ENCODE measurements at regions not wholly inside any gene's neighbourhood (a gene's known extent, or its start where the extent isn't known, plus 50 kb on each side); places are given as distances from the start of the nearest gene placed in this dataset.

DNA sequence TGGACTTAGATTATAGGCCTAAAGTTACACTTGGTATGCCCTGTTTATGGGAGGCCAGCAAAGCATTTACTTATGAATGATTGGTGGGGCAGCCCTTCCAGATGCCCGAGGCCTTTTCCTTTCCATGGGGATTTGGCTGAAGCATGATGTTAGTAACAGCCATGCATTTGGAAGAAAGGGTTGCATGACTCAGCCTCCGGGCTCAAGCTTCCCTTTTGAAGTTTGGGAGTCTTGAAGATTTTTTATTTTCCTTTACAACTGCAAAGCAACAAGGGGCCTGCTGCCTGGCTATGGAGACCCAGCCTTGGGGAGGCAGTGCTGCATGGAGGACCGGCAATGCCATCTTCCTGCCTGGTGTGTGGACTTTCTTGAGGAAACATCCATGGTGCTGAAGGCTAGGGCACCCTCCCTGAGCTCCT lies 244.7 kb downstream of the ICE1 start:
- no peak for FAIRE-seq
- no peak for DNase-seq (ENCODE audit: insufficient read length)
- TF ChIP-seq POLR2A (IDR thresholded peaks at IDR 0.05; ENCODE audit: low read depth, low read length) (no peak), TAF1 (IDR thresholded peaks at IDR 0.05; ENCODE audit: borderline replicate concordance, low read depth, low read length) (no peak), POLR2AphosphoS5 (IDR thresholded peaks at IDR 0.05; ENCODE audit: low read depth, low read length) (no peak)

DNA sequence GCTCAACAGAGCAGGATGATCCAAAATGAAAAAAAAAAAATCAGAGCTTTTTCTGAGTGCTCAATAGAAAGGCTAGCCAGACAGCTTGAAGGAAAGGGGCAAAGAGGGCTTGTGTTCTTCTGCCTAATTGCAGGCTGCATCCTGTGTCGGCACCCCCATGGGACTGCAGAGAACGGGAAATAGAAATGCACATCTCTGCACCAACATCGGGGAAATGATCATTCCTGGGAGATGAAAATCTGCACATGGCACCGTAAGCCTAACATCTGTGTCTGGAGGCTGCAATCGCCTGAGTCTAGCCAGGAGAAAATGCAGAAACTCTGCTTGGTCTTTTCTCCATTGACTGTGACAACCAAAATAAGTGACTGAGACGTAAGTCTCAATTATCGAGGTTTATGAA lies 243.9 kb downstream of the ICE1 start:
- DNase-seq (ENCODE audit: insufficient read length) = no peak
- FAIRE-seq = no peak
- TF ChIP-seq TAF1 (IDR thresholded peaks at IDR 0.05; ENCODE audit: borderline replicate concordance, low read depth, low read length) (no peak), POLR2A (IDR thresholded peaks at IDR 0.05; ENCODE audit: low read depth, low read length) (no peak), POLR2AphosphoS5 (IDR thresholded peaks at IDR 0.05; ENCODE audit: low read depth, low read length) (no peak)

DNA sequence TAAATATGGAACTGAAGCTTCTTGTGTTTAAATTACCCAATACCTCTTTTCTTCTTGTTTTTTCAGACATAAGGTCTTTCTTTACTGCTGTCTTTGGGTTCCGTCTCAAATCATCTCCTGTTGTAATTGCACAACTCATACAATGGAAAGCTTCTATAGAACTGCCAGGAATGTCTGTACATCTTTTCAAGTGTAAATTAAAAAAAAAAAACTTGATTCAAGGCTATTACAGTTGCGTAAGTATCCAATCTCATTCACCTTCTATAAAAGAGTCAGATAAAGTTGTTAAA lies 243.5 kb downstream of the ICE1 start:
- TF ChIP-seq TAF1 (IDR thresholded peaks at IDR 0.05; ENCODE audit: borderline replicate concordance, low read depth, low read length) = no peak
- no peak for TF ChIP-seq POLR2A (IDR thresholded peaks at IDR 0.05; ENCODE audit: low read depth, low read length)
- no peak for TF ChIP-seq POLR2AphosphoS5 (IDR thresholded peaks at IDR 0.05; ENCODE audit: low read depth, low read length)
- no peak for FAIRE-seq
- DNase-seq (ENCODE audit: insufficient read length) = no peak

DNA sequence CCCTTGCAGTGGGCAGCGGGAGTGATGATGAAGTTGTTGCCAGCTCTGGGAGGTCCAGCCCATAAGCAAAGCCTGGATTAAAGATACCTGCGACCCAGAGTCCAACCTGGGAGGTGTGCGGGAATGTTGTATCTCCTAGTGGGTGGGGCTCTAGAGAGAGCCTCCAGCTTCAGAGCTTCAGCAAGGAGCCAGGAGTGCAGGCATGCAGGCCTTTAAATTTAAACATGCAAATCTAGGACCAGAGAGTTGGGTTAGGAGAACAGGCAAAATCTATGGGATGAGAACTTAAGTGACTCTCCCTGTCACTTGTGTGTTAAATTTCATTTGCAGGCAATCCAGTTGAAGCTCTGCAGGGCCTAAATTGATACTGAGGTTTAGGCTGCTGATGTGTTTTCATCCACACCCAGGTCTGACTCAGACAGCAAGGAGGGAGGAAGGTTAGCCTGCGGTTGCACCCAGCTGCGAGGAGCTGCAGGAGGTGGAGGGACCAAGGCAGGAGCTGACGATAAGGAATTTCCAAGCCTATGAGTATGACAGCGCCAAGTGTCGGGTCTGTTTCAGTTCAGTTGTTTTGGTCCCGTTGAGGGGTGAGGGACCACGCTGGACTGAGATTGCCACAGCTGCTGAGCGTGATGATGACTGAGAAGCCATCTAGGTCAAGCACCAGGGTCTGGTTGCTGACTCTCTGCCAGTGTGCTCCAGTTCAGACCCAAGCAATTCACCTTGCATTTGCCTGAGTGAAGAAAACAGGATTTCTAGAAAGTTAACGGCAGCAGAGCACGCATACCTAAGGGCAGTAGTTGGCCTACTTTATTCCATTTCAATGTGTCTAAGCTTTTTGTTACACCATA lies 243.0 kb downstream of the ICE1 start:
- no peak for FAIRE-seq
- no peak for TF ChIP-seq POLR2A (IDR thresholded peaks at IDR 0.05; ENCODE audit: low read depth, low read length)
- TF ChIP-seq POLR2AphosphoS5 (IDR thresholded peaks at IDR 0.05; ENCODE audit: low read depth, low read length) = no peak
- no peak for TF ChIP-seq TAF1 (IDR thresholded peaks at IDR 0.05; ENCODE audit: borderline replicate concordance, low read depth, low read length)

DNA sequence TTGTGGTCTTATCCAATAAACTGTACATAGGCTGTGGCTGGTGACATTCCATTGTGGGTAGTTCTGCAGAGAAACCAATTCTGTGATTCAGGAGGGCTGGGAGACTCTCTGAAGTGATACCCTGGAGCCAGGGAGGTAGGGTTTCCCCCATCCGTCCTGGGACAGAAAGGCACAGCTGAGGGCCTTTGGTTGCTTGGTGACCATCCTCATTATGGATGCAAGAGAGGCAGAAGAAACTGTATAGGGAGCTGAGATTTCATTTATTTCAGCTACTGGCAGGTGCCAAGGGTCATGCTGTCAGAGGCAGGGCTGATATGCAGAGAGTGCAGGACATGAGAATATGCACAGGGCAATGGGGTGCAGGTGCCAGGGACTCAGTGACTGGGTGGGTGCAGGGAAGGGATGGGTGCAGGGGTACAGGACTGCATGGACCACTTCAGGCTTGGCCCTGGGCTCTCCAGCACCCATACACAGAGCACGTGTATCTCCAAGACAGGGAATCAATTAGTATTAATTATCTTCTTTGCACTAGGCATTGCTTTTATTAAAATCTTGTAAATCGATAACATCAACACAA lies 236.5 kb downstream of the ICE1 start:
- no peak for TF ChIP-seq POLR2A (IDR thresholded peaks at IDR 0.05; ENCODE audit: low read depth, low read length)
- TF ChIP-seq POLR2AphosphoS5 (IDR thresholded peaks at IDR 0.05; ENCODE audit: low read depth, low read length) = no peak
- no peak for TF ChIP-seq TAF1 (IDR thresholded peaks at IDR 0.05; ENCODE audit: borderline replicate concordance, low read depth, low read length)
- FAIRE-seq (no peak), DNase-seq (ENCODE audit: insufficient read length) (no peak)

More for the DNA sequence above, 243.0 kb downstream of the ICE1 start:
- DNase-seq (ENCODE audit: insufficient read length) = no peak

DNA sequence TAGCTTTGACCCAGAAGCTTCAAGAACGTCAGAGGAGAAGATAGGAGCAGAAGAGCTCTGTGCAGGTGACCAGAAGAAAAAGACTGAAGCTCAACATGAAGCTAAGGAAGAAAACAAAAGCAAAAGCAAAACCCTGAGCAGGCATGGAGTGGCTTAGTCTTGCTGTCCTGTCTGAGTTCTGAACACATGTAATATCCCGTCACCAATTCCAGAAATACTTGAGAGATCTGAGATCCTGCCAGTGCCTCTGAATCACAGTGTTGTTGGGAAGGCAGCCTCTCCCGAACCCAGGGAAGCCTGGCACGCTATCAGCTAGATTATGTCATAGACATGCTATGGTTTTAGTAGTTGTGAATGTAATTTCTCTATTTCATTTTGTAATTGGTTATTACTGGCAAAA lies 235.7 kb downstream of the ICE1 start:
- no peak for FAIRE-seq
- TF ChIP-seq POLR2A (IDR thresholded peaks at IDR 0.05; ENCODE audit: low read depth, low read length) = no peak
- no peak for TF ChIP-seq TAF1 (IDR thresholded peaks at IDR 0.05; ENCODE audit: borderline replicate concordance, low read depth, low read length)
- TF ChIP-seq POLR2AphosphoS5 (IDR thresholded peaks at IDR 0.05; ENCODE audit: low read depth, low read length) = no peak
- DNase-seq (ENCODE audit: insufficient read length) = no peak

DNA sequence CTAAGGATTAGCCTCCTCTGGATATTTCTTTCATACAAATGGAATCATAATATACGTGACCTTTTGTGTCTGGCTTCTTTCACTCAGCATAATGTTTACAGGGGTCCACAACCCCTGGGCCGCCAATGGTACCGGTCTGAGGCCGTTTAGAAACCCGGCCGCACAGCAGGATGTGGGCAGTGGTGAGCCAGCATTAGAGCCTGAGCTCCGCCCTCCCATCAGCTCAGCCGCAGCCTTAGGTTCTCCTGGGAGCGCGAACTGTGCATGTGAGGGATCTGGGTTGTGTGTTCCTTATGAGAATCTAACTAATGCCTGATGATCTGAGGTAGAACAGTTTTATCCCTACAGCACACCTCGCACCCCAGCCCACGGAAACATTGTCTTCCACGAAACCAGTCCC lies 229.7 kb downstream of the ICE1 start:
- TF ChIP-seq POLR2A (IDR thresholded peaks at IDR 0.05; ENCODE audit: low read depth, low read length) (no peak), TAF1 (IDR thresholded peaks at IDR 0.05; ENCODE audit: borderline replicate concordance, low read depth, low read length) (no peak)
- no peak for FAIRE-seq

DNA sequence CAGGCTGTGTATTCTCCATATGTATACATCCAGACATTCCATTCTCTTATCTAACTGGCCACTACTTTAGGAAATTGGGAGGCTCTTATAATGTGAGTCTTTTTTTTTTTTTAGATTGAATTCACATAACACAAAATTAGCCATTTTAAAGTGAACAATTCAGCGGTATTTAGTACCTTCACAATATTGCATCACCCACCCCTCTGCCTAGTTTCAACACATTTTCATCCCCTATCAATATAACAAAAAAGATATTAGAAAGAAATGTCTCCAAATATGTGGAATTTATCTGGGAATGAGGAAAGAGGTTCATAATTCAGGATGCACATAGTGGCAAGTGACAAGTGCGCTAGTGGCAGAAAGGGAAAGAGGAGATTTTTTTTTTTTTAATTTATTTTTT lies 228.5 kb downstream of the ICE1 start:
- TF ChIP-seq POLR2A (IDR thresholded peaks at IDR 0.05; ENCODE audit: low read depth, low read length) = no peak
- TF ChIP-seq TAF1 (IDR thresholded peaks at IDR 0.05; ENCODE audit: borderline replicate concordance, low read depth, low read length) = no peak
- no peak for TF ChIP-seq POLR2AphosphoS5 (IDR thresholded peaks at IDR 0.05; ENCODE audit: low read depth, low read length)
- no peak for FAIRE-seq
- DNase-seq (ENCODE audit: insufficient read length) = no peak

More for the DNA sequence above, 229.7 kb downstream of the ICE1 start:
- no peak for DNase-seq (ENCODE audit: insufficient read length)

DNA sequence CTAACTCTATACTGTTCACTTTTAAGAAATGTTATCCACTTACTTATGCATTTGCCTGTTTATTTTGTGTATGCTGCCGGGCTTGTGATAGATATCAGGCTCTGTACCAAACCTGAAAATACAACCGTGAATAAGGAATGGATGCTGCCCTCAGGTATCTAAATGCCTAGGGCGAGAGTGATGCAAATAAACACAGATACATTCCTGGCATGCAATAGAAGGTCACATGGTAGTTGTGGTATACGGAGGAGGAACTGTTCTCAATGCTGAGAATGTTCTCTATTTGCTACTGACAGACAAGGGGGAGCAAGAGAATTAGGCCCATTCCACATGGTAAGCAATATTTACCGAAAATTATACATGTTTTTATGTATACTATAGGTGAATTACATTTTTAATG lies 227.8 kb downstream of the ICE1 start:
- TF ChIP-seq POLR2A (IDR thresholded peaks at IDR 0.05; ENCODE audit: low read depth, low read length) = no peak
- TF ChIP-seq TAF1 (IDR thresholded peaks at IDR 0.05; ENCODE audit: borderline replicate concordance, low read depth, low read length) = no peak
- no peak for TF ChIP-seq POLR2AphosphoS5 (IDR thresholded peaks at IDR 0.05; ENCODE audit: low read depth, low read length)
- FAIRE-seq (no peak), DNase-seq (ENCODE audit: insufficient read length) (no peak)

DNA sequence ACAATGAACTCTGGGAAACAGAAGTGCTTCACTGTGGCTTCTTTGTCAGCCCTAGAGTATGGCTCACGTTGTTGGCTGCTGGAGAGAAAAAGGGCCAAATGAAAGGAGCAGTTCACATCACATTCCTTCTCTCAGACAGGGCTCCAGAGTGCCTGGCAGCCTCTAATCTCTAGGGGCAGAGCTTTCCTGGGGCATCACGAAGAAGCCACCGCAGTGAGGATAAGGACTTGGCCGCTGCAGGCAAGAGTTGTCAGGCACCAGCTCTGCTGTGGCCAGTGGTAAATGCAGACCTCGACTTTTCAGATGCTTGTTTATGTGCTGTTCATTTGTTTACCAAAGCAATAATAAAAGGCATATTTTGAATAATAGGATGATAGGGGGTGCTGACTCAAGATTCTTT lies 227.2 kb downstream of the ICE1 start:
- no peak for FAIRE-seq
- TF ChIP-seq POLR2A (IDR thresholded peaks at IDR 0.05; ENCODE audit: low read depth, low read length) (no peak), TAF1 (IDR thresholded peaks at IDR 0.05; ENCODE audit: borderline replicate concordance, low read depth, low read length) (no peak), POLR2AphosphoS5 (IDR thresholded peaks at IDR 0.05; ENCODE audit: low read depth, low read length) (no peak)

DNA sequence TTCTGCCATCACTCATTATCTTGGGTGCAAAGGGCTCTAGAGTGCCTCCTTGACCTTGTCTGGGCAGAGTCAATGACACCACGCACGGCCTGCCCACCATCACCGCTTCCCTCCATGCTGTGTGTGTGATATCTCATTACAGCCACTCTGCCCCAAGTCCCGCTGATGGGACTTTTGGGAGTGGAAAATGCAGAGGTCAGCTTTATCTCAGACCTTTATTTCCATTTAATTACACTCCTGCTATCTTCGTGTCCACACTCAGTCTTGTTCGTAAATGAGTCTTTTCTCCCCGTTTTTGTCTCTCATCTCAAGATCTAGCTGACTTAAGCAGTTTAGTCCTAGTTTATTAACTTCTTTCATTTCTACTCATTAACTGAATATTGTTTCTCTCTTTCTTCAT lies 226.2 kb downstream of the ICE1 start:
- no peak for FAIRE-seq
- DNase-seq (ENCODE audit: insufficient read length) = no peak
- TF ChIP-seq TAF1 (IDR thresholded peaks at IDR 0.05; ENCODE audit: borderline replicate concordance, low read depth, low read length) (no peak), POLR2AphosphoS5 (IDR thresholded peaks at IDR 0.05; ENCODE audit: low read depth, low read length) (no peak), POLR2A (IDR thresholded peaks at IDR 0.05; ENCODE audit: low read depth, low read length) (no peak)

More for the DNA sequence above, 227.2 kb downstream of the ICE1 start:
- DNase-seq (ENCODE audit: insufficient read length) = no peak

DNA sequence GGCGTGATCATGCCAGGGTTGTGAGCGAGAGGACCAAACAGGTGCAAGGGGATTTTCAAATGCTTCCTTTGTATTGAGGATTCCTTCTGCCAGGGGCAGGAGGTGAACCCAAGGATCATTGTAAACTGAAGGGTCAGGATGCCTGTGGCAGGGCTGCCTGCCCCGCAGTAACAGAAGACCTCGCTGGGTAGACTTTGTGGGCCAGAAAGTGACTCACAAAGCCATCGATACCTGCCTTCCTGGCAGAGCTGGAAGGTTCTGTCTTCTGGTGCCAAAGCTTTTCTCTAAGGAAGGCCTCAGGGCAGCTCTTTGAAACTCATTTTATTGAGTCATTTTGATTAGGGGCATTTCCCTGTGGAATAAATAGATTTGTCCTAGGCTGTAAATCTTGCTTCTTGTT lies 223.4 kb downstream of the ICE1 start:
- FAIRE-seq (no peak), DNase-seq (ENCODE audit: insufficient read length) (no peak)
- TF ChIP-seq POLR2AphosphoS5 (IDR thresholded peaks at IDR 0.05; ENCODE audit: low read depth, low read length) (no peak), TAF1 (IDR thresholded peaks at IDR 0.05; ENCODE audit: borderline replicate concordance, low read depth, low read length) (no peak), POLR2A (IDR thresholded peaks at IDR 0.05; ENCODE audit: low read depth, low read length) (no peak)

Data from GM12892 (cell line).